ENCODE measurements at regions not wholly inside any gene's neighbourhood (a gene's known extent, or its start where the extent isn't known, plus 50 kb on each side); places are given as distances from the start of the nearest gene placed in this dataset.

- TF ChIP-seq GATA3 (IDR thresholded peaks at IDR 0.05; ENCODE audit: borderline replicate concordance) (no peak), EP300 (IDR thresholded peaks at IDR 0.05) (no peak)
These were observed 51.4 kb upstream of the RGL1 start for GRCh38 chr1:183753464-183753891.
